ENCODE measurements at regions not wholly inside any gene's neighbourhood (a gene's known extent, or its start where the extent isn't known, plus 50 kb on each side); places are given as distances from the start of the nearest gene placed in this dataset.

GRCh38 chr16:74053826-74054225 lies 242.8 kb upstream of the PSMD7 start (continued):
- TF ChIP-seq PATZ1 (CRISPR knock-in tag; IDR thresholded peaks at IDR 0.05; ENCODE audit: borderline replicate concordance) (no peak), POU6F1 (CRISPR knock-in tag; IDR thresholded peaks at IDR 0.05; ENCODE audit: borderline replicate concordance, low read depth) (no peak), ARNTL (CRISPR knock-in tag; IDR thresholded peaks at IDR 0.05; ENCODE audit: borderline replicate concordance, low read depth) (no peak)

- ATAC-seq: no peak
- TF ChIP-seq ZNF8 (CRISPR knock-in tag; IDR thresholded peaks at IDR 0.05): no peak
- TF ChIP-seq ARNTL (CRISPR knock-in tag; IDR thresholded peaks at IDR 0.05; ENCODE audit: borderline replicate concordance, low read depth): no peak
- no peak for TF ChIP-seq ZNF565 (CRISPR knock-in tag; conservative IDR thresholded peaks at IDR 0.05; ENCODE audit: low read depth)
- TF ChIP-seq ZC3H10 (CRISPR knock-in tag; IDR thresholded peaks at IDR 0.05): no peak
- TF ChIP-seq TCF4 (CRISPR knock-in tag; IDR thresholded peaks at IDR 0.05; ENCODE audit: borderline replicate concordance): no peak
- TF ChIP-seq ZNF70 (CRISPR knock-in tag; IDR thresholded peaks at IDR 0.05): no peak
- TF ChIP-seq PPARA (CRISPR knock-in tag; IDR thresholded peaks at IDR 0.05; ENCODE audit: borderline replicate concordance): no peak
- TF ChIP-seq BACH2 (CRISPR knock-in tag; IDR thresholded peaks at IDR 0.05; ENCODE audit: borderline replicate concordance): no peak
- TF ChIP-seq SNAI2 (CRISPR knock-in tag; IDR thresholded peaks at IDR 0.05): no peak
- TF ChIP-seq OSR1 (CRISPR knock-in tag; IDR thresholded peaks at IDR 0.05): no peak
- no peak for TF ChIP-seq ISL1 (CRISPR knock-in tag; IDR thresholded peaks at IDR 0.05)
- TF ChIP-seq ZFP3 (CRISPR knock-in tag; IDR thresholded peaks at IDR 0.05): no peak
- TF ChIP-seq ZFP30 (CRISPR knock-in tag; IDR thresholded peaks at IDR 0.05): no peak
- no peak for TF ChIP-seq ESRRG (CRISPR knock-in tag; IDR thresholded peaks at IDR 0.05)
- no peak for TF ChIP-seq POU6F1 (CRISPR knock-in tag; IDR thresholded peaks at IDR 0.05; ENCODE audit: borderline replicate concordance, low read depth)
- TF ChIP-seq PATZ1 (CRISPR knock-in tag; IDR thresholded peaks at IDR 0.05; ENCODE audit: borderline replicate concordance): no peak
- TF ChIP-seq RARB (CRISPR knock-in tag; IDR thresholded peaks at IDR 0.05): no peak
- TF ChIP-seq TOX (CRISPR knock-in tag; IDR thresholded peaks at IDR 0.05; ENCODE audit: borderline replicate concordance): no peak
- TF ChIP-seq CREB5 (CRISPR knock-in tag; IDR thresholded peaks at IDR 0.05; ENCODE audit: low read depth): no peak
- TF ChIP-seq GLIS3 (CRISPR knock-in tag; IDR thresholded peaks at IDR 0.05): no peak
Measured at GRCh38 chr16:74053312-74053711, 243.3 kb upstream of the PSMD7 start.

GRCh38 chr16:74052016-74052415 lies 244.6 kb upstream of the PSMD7 start:
- no peak for ATAC-seq
- no peak for TF ChIP-seq CREB5 (CRISPR knock-in tag; IDR thresholded peaks at IDR 0.05; ENCODE audit: low read depth)
- no peak for TF ChIP-seq ARNTL (CRISPR knock-in tag; IDR thresholded peaks at IDR 0.05; ENCODE audit: borderline replicate concordance, low read depth)
- TF ChIP-seq TCF4 (CRISPR knock-in tag; IDR thresholded peaks at IDR 0.05; ENCODE audit: borderline replicate concordance): no peak
- no peak for TF ChIP-seq ISL1 (CRISPR knock-in tag; IDR thresholded peaks at IDR 0.05)
- no peak for TF ChIP-seq RARB (CRISPR knock-in tag; IDR thresholded peaks at IDR 0.05)
- no peak for TF ChIP-seq SNAI2 (CRISPR knock-in tag; IDR thresholded peaks at IDR 0.05)
- no peak for TF ChIP-seq TOX (CRISPR knock-in tag; IDR thresholded peaks at IDR 0.05; ENCODE audit: borderline replicate concordance)
- TF ChIP-seq POU6F1 (CRISPR knock-in tag; IDR thresholded peaks at IDR 0.05; ENCODE audit: borderline replicate concordance, low read depth): no peak
- TF ChIP-seq ZFP3 (CRISPR knock-in tag; IDR thresholded peaks at IDR 0.05): no peak
- no peak for TF ChIP-seq OSR1 (CRISPR knock-in tag; IDR thresholded peaks at IDR 0.05)
- no peak for TF ChIP-seq PATZ1 (CRISPR knock-in tag; IDR thresholded peaks at IDR 0.05; ENCODE audit: borderline replicate concordance)
- TF ChIP-seq CSRNP3 (CRISPR knock-in tag; IDR thresholded peaks at IDR 0.05): no peak
- TF ChIP-seq GLIS3 (CRISPR knock-in tag; IDR thresholded peaks at IDR 0.05): no peak
- TF ChIP-seq ZNF8 (CRISPR knock-in tag; IDR thresholded peaks at IDR 0.05): no peak

Data from SK-N-SH treated with all-trans-retinoic acid at 6 μM for 48 hours (cell line).